Activated T-cell treated with anti-CD3 and anti-CD28 coated beads for 48 hours (primary cell): ENCODE measurements at regions not wholly inside any gene's neighbourhood (a gene's known extent, or its start where the extent isn't known, plus 50 kb on each side); places are given as distances from the start of the nearest gene placed in this dataset.

Experiments
- DNase-seq: peaks from one replicate; pipeline ENCODE4 v3.0.0-alpha.2; 2020; ENCODE audit warnings: low read depth

DNA sequence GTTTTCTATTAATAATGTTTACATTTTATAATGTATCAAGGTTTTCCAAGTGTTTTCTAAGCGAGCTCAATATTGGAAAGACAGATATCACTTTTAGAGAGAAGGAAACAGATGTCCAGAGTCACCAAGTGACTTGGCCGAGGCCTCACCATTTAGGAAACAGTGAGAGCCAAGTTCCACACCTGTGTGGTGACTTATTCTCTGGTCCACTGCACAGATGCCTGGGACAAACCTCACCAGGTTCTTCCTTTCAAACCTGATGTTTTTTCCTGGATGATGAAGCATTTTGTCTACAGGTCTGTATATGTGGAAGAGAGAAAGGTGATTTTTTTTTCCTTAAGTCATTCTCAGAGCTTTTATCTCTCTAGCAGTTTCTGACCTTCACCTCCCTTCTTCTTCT lies 280.7 kb downstream of the LPIN1 start:
- DNase-seq = no peak

GRCh38 chr2:12031866-12032265 lies 285.4 kb downstream of the LPIN1 start:
- DNase-seq = no peak

GRCh38 chr2:12032398-12032797 lies 286.0 kb downstream of the LPIN1 start:
- DNase-seq = no peak

GRCh38 chr2:12032975-12033374 lies 286.5 kb downstream of the LPIN1 start:
- DNase-seq = no peak

- DNase-seq = no peak
Measured at GRCh38 chr2:12033494-12033893, 287.1 kb downstream of the LPIN1 start.

DNA sequence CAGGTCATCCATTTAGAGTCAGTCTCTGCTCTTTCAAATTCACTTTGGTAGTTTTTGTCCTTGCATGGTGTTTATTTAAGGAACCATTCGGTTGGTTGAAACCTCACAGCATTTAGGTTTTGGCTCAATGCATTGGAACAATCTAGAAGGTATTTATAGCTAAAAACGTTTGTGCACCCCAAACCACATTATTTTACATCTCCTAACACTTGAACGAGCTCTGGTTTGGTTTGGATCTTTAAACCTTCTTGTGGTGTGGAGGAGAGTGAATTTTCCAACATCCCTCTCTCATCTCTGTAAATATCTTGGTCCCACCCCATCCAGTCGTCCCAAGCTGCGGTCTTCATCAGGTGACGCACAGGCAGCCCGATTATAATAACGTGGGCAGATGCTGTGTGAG lies 287.9 kb downstream of the LPIN1 start:
- no peak for DNase-seq

- no peak for DNase-seq
Measured at GRCh38 chr2:12035029-12035720, 288.7 kb downstream of the LPIN1 start.

- no peak for DNase-seq
Measured at GRCh38 chr2:12035956-12036639, 289.7 kb downstream of the LPIN1 start.

DNA sequence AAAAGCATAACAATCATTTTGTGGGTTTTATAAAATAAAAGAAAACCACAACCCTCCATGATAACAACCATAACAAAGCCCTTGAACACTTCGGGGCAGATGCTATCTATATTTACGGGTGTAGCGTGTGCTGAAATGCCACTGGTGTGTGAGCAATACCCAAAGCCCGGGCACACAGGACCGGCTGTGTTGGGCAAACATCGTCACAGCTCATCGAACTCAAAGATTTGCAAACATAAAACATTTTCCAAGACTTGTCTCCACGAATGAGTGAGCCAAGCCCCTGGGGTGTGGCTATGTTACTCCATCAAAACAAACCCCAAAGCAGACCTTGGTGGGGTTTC lies 290.2 kb downstream of the LPIN1 start:
- no peak for DNase-seq

DNA sequence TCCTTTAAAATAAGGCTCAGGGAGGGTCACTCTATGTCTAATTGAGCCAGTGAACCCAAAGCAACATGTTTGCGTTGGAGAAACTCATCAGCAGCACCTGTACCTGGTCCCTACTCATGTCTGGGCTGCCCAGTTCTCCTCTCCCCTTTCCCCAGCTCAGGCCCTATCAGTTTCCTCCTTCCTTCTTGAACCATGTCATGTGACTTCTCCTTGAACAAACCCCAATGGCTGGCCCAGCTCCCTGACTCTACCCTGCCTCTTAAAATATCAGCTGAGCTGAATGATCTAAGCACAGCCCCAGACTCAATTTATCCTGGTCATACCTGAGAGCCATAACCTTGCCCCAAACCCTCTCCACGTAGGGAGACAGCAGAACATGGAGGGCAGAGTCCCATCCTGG lies 290.9 kb downstream of the LPIN1 start:
- no peak for DNase-seq

- DNase-seq = no peak
Measured at GRCh38 chr2:12041236-12041635, 294.8 kb downstream of the LPIN1 start.

- no peak for DNase-seq
Measured at GRCh38 chr2:12043131-12043530, 296.7 kb downstream of the LPIN1 start.

GRCh38 chr2:12044857-12045256 lies 298.4 kb downstream of the LPIN1 start:
- DNase-seq = no peak

DNA sequence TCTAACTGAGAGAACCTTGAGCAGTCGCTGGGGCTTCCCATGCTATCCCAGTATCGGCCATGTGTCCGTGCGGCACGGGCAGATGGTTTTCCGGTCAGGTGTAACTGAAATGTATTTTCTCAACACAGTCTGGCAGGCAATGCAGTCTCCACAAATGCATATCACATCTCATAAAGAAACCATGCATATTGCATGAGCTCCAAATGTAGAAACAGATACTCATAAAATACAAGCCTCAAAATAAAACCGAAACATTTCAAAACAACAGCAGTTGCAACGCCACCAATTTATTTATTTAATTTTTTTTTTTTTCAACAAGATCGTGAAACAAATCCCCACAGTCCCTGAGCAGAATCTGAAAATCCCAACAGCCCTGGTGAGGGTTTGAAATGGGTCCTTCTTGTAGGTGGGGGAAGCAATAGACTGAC lies 299.4 kb downstream of the LPIN1 start:
- no peak for DNase-seq

DNA sequence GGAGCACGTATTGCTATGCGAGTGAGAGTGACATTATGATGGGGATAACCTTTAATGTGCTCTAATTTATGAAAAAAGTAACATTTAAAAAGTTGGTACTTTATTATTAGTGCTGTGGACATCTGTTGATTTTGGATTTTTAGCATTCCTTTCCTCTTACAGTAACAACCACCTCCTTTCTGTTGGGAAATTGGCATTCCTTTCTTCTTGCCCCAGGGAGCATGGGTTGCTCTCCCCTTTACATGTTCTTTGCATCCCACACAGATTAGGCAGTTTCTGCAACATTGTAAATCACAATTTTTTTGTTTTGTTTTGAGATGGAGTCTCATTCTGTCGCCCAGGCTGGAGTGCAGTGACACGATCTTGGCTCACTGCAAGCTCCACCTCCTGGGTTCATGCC lies 300.2 kb downstream of the LPIN1 start:
- no peak for DNase-seq

DNA sequence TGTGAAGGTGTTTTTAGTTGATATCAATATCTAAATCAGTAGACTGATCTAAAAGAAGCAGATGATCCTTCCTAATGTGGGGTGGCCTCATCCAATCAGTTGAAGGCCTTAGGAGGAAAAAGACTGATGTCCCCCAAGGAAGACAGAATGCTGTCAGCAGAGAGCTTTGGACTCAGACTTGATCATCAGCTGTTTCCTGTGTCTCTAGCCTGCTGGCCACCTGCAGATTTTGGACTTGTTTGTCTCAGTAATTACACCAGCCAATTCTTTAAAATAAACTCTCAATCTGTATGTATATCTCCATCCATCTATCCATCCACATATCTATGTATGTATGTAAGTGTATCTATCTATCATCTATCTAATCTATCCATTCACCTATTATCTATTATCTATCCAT lies 301.3 kb downstream of the LPIN1 start:
- DNase-seq = no peak

GRCh38 chr2:12048550-12048949 lies 302.1 kb downstream of the LPIN1 start:
- DNase-seq = no peak

- no peak for DNase-seq
Measured at GRCh38 chr2:12050396-12050795, 304.0 kb downstream of the LPIN1 start.

- no peak for DNase-seq
Measured at GRCh38 chr2:12051831-12052230, 305.4 kb downstream of the LPIN1 start.

DNA sequence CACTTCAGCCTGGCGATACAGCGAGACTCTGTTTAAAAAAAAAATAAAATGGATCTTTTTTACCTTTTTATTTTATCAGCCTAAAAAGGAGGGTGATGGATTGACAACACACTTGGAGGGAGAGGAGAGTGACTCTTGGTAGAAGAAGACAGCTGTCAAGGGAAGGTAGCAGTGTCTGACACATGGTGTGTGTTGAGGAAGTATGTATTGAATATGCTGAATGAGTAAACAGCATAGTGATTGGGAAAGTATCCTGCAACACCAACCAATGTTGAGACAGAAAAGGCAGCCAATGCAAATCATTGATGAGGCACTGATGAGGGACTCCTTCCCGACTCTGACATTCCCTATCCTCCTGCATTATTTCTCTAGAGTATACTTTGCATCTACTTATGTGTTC lies 306.4 kb downstream of the LPIN1 start:
- no peak for DNase-seq

DNA sequence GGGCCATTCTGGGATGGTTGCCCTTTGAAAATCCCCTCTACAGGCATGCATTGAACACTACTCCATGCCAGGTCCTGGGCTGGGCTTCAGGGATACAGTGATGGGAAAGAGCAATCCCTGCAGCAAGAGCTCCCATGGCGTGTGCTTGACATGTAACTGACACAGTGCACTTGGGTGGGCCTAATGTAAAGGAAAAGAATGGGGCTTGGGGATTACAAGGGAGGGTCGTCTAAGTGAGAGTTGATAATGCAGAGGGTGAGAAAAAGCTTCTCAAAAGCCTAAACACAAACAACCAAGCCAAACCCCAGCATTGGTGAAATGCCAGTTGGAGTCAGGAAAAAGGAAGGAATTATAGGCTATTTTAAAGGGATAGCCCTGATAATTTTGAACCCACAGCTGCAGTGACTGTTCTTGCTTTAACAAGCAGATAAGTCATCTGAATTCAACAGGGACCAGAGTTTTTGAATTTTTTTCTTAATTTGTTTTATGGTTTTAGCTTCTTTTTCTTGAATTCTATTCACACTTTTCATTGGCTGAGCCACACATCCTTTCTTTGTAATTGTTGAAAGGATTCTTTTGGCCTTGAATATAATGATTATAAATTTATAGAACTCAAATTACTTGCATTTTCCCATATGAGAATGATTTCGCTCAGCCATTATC lies 308.7 kb downstream of the LPIN1 start:
- no peak for DNase-seq

DNA sequence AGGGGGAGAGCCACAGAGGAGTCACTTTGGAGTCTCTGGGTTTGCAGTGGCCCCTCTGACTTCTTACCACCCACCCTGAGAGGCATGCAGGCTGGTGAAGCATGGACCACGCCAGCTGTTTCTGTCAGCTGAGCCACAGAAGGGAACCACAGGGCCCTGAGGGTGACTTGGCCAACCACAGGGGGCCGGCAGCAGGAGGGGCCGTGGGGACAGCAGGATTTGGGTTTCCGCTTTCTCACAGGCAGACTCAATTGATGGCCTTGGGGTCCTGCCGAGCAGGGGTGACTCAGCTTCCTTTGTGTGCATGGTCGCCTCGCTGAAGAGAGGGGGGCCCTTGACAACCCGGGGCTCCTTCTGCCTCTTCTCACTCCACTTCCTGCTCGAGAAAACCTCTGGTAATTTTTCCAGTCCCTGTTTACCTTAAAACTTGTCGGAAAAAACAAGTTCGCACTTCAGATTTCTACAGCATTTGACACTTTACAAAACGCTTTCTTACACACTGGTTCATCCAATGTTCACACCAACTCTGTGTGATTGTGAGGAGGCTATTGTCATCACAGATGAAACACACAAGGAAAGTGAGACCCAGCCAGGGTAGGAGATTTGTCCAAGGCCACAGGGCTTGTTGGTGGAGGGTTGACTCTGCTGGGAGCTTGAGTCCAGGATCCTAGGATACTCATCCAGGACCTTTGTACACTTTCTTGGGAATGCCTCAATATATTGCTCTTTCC lies 311.2 kb downstream of the LPIN1 start:
- peak; percentile 38 for DNase-seq
